ENCODE measurements at regions not wholly inside any gene's neighbourhood (a gene's known extent, or its start where the extent isn't known, plus 50 kb on each side); places are given as distances from the start of the nearest gene placed in this dataset.

GRCh38 chr3:42345811-42346210 is 64.6 kb downstream of the LYZL4 start:
- DNase-seq = peak; percentile 9

GRCh38 chr3:42340466-42340865 is 69.9 kb downstream of the LYZL4 start:
- DNase-seq = no peak

GRCh38 chr3:42339321-42339720 is 71.1 kb downstream of the LYZL4 start:
- DNase-seq = no peak

GRCh38 chr3:42336103-42336502 is 70.1 kb upstream of the CCK start:
- no peak for DNase-seq

- DNase-seq = no peak
Measured at GRCh38 chr3:42317137-42317536, 51.2 kb upstream of the CCK start.
